HAP-1 (cell line): ENCODE measurements at regions not wholly inside any gene's neighbourhood (a gene's known extent, or its start where the extent isn't known, plus 50 kb on each side); places are given as distances from the start of the nearest gene placed in this dataset.

Experiments used
- DNase-seq, 2 experiments: peaks; one replicate each; pipeline ENCODE4 v3.0.0-alpha.2; 2016 to 2020; ENCODE audit warnings: low spot score in 2 of 2
- H3K27me3 ChIP-seq: fragments of 250-450 bp; sonication (Bioruptor Pico); 2 replicates; pipeline ENCODE4 v1.5.1; 2020; ENCODE audit warnings: low read depth, mild to moderate bottlenecking, moderate library complexity
- H3K36me3 ChIP-seq: fragments of 250-450 bp; sonication (Bioruptor Pico); replicated peaks from 2 replicates; pipeline ENCODE4 v1.5.1; 2020; ENCODE audit warnings: mild to moderate bottlenecking
- H3K4me1 ChIP-seq: fragments of 250-450 bp; sonication (Bioruptor Pico); 2 replicates; pipeline ENCODE4 v1.5.1; 2020; ENCODE audit warnings: mild to moderate bottlenecking
- H3K4me3 ChIP-seq: fragments of 250-450 bp; sonication (Bioruptor Pico); 2 replicates; pipeline ENCODE4 v1.5.1; 2020; ENCODE audit warnings: mild to moderate bottlenecking, moderate library complexity
- H3K9me3 ChIP-seq: fragments of 250-450 bp; sonication (Bioruptor Pico); 2 replicates; pipeline ENCODE4 v1.5.1; 2020; ENCODE audit warnings: mild to moderate bottlenecking, moderate library complexity
- in situ Hi-C: fragments of 300-500 bp; cut with MboI; formaldehyde crosslinking; loops from 3 replicates; pipeline ENCODE4 v1.14.3; 2020; ENCODE audit warnings: low sequenced_read_pairs, inconsistent platforms, mixed read lengths

- H3K9me3 ChIP-seq, result no peaks in the 10 kb centered on the region
- in situ Hi-C loops, result no loop called here
- H3K4me1 ChIP-seq, result no peaks in the 10 kb centered on the region
- H3K4me3 ChIP-seq, result no peak overlapping the region
- no peaks in the 10 kb centered on the region for H3K27me3 ChIP-seq
- no peaks in the 10 kb centered on the region for H3K36me3 ChIP-seq
- DNase-seq, result no peak
Measured at GRCh38 chr3:164095949-164096348, 982.3 kb downstream of the SI start.

GRCh38 chr3:164095279-164095678, 983.0 kb downstream of the SI start:
- in situ Hi-C loops, result no loop called here
- H3K36me3 ChIP-seq, result no peaks in the 10 kb centered on the region
- DNase-seq, result no peak
- no peaks in the 10 kb centered on the region for H3K4me1 ChIP-seq
- no peaks in the 10 kb centered on the region for H3K27me3 ChIP-seq
- no peaks in the 10 kb centered on the region for H3K9me3 ChIP-seq
- H3K4me3 ChIP-seq, result no peak overlapping the region

GRCh38 chr3:164094546-164094945, 983.8 kb downstream of the SI start:
- Histone ChIP-seq H3K4me3 (no peak overlapping the region), H3K27me3 (no peaks in the 10 kb centered on the region), H3K36me3 (no peaks in the 10 kb centered on the region), H3K4me1 (no peaks in the 10 kb centered on the region), H3K9me3 (no peaks in the 10 kb centered on the region)
- no peak for DNase-seq
- in situ Hi-C loops, result no loop called here

GRCh38 chr3:164080208-164080607, 998.1 kb downstream of the SI start:
- no peaks in the 10 kb centered on the region for H3K4me1 ChIP-seq
- no peak for DNase-seq
- no peaks in the 10 kb centered on the region for H3K36me3 ChIP-seq
- no peak overlapping the region for H3K4me3 ChIP-seq
- H3K27me3 ChIP-seq, result no peaks in the 10 kb centered on the region
- H3K9me3 ChIP-seq, result no peaks in the 10 kb centered on the region
- in situ Hi-C loops, result no loop called here

GRCh38 chr3:164064298-164064697, 1014.0 kb downstream of the SI start:
- H3K36me3 ChIP-seq, result no peaks in the 10 kb centered on the region
- in situ Hi-C loops, result no loop called here
- H3K9me3 ChIP-seq, result no peaks in the 10 kb centered on the region
- no peak for DNase-seq
- no peaks in the 10 kb centered on the region for H3K27me3 ChIP-seq
- H3K4me1 ChIP-seq, result no peaks in the 10 kb centered on the region
- no peak overlapping the region for H3K4me3 ChIP-seq

- Histone ChIP-seq H3K36me3 (no peaks in the 10 kb centered on the region), H3K4me3 (no peak overlapping the region), H3K27me3 (no peaks in the 10 kb centered on the region), H3K4me1 (no peaks in the 10 kb centered on the region), H3K9me3 (no peaks in the 10 kb centered on the region)
- in situ Hi-C loops, result no loop called here
- DNase-seq, result no peak
Measured at GRCh38 chr3:164060923-164061322, 1017.4 kb downstream of the SI start.

GRCh38 chr3:164049847-164050246, 1028.4 kb downstream of the SI start:
- Histone ChIP-seq H3K9me3 (no peaks in the 10 kb centered on the region), H3K4me1 (no peaks in the 10 kb centered on the region), H3K36me3 (no peaks in the 10 kb centered on the region), H3K27me3 (no peaks in the 10 kb centered on the region), H3K4me3 (no peak overlapping the region)
- DNase-seq, result no peak
- in situ Hi-C loops, result no loop called here

- no peaks in the 10 kb centered on the region for H3K36me3 ChIP-seq
- H3K4me1 ChIP-seq, result no peaks in the 10 kb centered on the region
- in situ Hi-C loops, result no loop called here
- no peaks in the 10 kb centered on the region for H3K27me3 ChIP-seq
- no peaks in the 10 kb centered on the region for H3K9me3 ChIP-seq
- no peak for DNase-seq
- no peak overlapping the region for H3K4me3 ChIP-seq
Measured at GRCh38 chr3:164048451-164048850, 1029.8 kb downstream of the SI start.

GRCh38 chr3:164040991-164041390, 1037.3 kb downstream of the SI start:
- Histone ChIP-seq H3K27me3 (no peaks in the 10 kb centered on the region), H3K9me3 (no peaks in the 10 kb centered on the region), H3K4me3 (no peak overlapping the region), H3K36me3 (no peaks in the 10 kb centered on the region), H3K4me1 (no peaks in the 10 kb centered on the region)
- in situ Hi-C loops, result no loop called here
- no peak for DNase-seq

GRCh38 chr3:164030194-164030593, 1048.1 kb downstream of the SI start:
- no peaks in the 10 kb centered on the region for H3K9me3 ChIP-seq
- no peak for DNase-seq
- in situ Hi-C loops, result no loop called here
- no peak overlapping the region for H3K4me3 ChIP-seq
- H3K36me3 ChIP-seq, result no peaks in the 10 kb centered on the region
- H3K27me3 ChIP-seq, result no peaks in the 10 kb centered on the region
- H3K4me1 ChIP-seq, result no peaks in the 10 kb centered on the region

- H3K9me3 ChIP-seq, result no peaks in the 10 kb centered on the region
- H3K4me1 ChIP-seq, result no peaks in the 10 kb centered on the region
- H3K4me3 ChIP-seq, result no peak overlapping the region
- H3K36me3 ChIP-seq, result no peaks in the 10 kb centered on the region
- in situ Hi-C loops, result no loop called here
- DNase-seq, result no peak
- H3K27me3 ChIP-seq, result no peaks in the 10 kb centered on the region
Measured at GRCh38 chr3:164024786-164025185, 1053.5 kb downstream of the SI start.

GRCh38 chr3:164023480-164023879, 1054.8 kb downstream of the SI start:
- no peak for DNase-seq
- Histone ChIP-seq H3K36me3 (no peaks in the 10 kb centered on the region), H3K4me3 (no peak overlapping the region), H3K9me3 (no peaks in the 10 kb centered on the region), H3K27me3 (no peaks in the 10 kb centered on the region), H3K4me1 (no peaks in the 10 kb centered on the region)
- in situ Hi-C loops, result no loop called here

GRCh38 chr3:164018500-164018899, 1059.8 kb downstream of the SI start:
- Histone ChIP-seq H3K4me3 (no peak overlapping the region), H3K36me3 (no peaks in the 10 kb centered on the region), H3K9me3 (no peaks in the 10 kb centered on the region), H3K4me1 (no peaks in the 10 kb centered on the region), H3K27me3 (no peaks in the 10 kb centered on the region)
- in situ Hi-C loops, result no loop called here
- no peak for DNase-seq

GRCh38 chr3:164007765-164008164, 1070.5 kb downstream of the SI start:
- Histone ChIP-seq H3K27me3 (no peaks in the 10 kb centered on the region), H3K4me3 (no peak overlapping the region), H3K9me3 (no peaks in the 10 kb centered on the region), H3K4me1 (no peaks in the 10 kb centered on the region), H3K36me3 (no peaks in the 10 kb centered on the region)
- no peak for DNase-seq
- in situ Hi-C loops, result no loop called here

GRCh38 chr3:164004205-164004604, 1074.1 kb downstream of the SI start:
- DNase-seq, result no peak
- Histone ChIP-seq H3K4me1 (no peaks in the 10 kb centered on the region), H3K27me3 (no peaks in the 10 kb centered on the region), H3K36me3 (no peaks in the 10 kb centered on the region), H3K9me3 (no peaks in the 10 kb centered on the region), H3K4me3 (no peak overlapping the region)
- in situ Hi-C loops, result no loop called here
